Esophagus muscularis mucosa (tissue), 4 donors: ENCODE measurements at regions not wholly inside any gene's neighbourhood (a gene's known extent, or its start where the extent isn't known, plus 50 kb on each side); places are given as distances from the start of the nearest gene placed in this dataset.

Experiments
- EP300 ChIP-seq: sonication (generic); formaldehyde crosslinking; IDR thresholded peaks from one replicate; pipeline ENCODE4 v1.6.1; 2017; ENCODE audit warnings: antibody characterized with exemption
- POLR2A ChIP-seq: fragments of 450-650 bp; IDR thresholded peaks from one replicate; pipeline ENCODE4 v1.6.1; 2017; ENCODE audit warnings: antibody characterized with exemption, moderate library complexity, mild to moderate bottlenecking, low read depth
- POLR2AphosphoS5 ChIP-seq, 2 donors: sonication (generic); formaldehyde crosslinking; IDR thresholded peaks; one replicate each; pipeline ENCODE4 v1.6.1; 2017; ENCODE audit warnings: antibody characterized with exemption in 2 of 2
- TF ChIP-seq, protein P1 (sequence below), 3 experiments: fragments of 200-600 bp in 2 of 3; fragments of 450-650 bp in 1 of 3; sonication (generic) in 2 of 3; IDR thresholded peaks; one replicate each; pipeline ENCODE4 v1.5.1; 2017 to 2019; ENCODE audit warnings: antibody characterized with exemption in 3 of 3, mild to moderate bottlenecking in 2 of 3, moderate library complexity in 1 of 3

GRCh38 chrX:109857584-109858228 lies 124.6 kb upstream of the ACSL4 start:
- TF ChIP-seq POLR2A (no peak), POLR2AphosphoS5 (IDR thresholded peaks at IDR 0.05) (no peak), EP300 (no peak)
- TF ChIP-seq, protein P1, sequence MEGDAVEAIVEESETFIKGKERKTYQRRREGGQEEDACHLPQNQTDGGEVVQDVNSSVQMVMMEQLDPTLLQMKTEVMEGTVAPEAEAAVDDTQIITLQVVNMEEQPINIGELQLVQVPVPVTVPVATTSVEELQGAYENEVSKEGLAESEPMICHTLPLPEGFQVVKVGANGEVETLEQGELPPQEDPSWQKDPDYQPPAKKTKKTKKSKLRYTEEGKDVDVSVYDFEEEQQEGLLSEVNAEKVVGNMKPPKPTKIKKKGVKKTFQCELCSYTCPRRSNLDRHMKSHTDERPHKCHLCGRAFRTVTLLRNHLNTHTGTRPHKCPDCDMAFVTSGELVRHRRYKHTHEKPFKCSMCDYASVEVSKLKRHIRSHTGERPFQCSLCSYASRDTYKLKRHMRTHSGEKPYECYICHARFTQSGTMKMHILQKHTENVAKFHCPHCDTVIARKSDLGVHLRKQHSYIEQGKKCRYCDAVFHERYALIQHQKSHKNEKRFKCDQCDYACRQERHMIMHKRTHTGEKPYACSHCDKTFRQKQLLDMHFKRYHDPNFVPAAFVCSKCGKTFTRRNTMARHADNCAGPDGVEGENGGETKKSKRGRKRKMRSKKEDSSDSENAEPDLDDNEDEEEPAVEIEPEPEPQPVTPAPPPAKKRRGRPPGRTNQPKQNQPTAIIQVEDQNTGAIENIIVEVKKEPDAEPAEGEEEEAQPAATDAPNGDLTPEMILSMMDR (IDR thresholded peaks at IDR 0.05) = no peak
